ENCODE measurements at regions not wholly inside any gene's neighbourhood (a gene's known extent, or its start where the extent isn't known, plus 50 kb on each side); places are given as distances from the start of the nearest gene placed in this dataset.
A peak's percentile ranks its signal among the peaks of the same experiment; 100 is the strongest.

DNA sequence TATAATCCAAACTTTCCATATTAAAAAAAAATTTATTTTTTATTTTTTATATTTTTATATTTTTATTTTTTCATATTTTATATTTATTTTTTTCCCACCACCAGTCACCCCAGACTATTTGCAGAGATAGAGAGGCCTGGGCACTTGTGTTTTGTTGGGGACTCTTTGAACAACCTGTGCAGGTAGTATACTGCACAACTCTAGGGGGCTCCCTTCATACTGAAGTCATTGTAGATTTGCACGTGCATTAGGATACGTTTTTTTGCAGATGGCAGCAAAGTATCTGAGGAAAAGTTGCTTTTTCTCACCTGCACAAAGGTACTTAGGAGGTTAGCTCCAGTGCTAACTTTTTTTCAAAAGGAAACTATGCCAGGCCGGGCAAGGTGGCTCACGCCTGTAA is 73.9 kb upstream of the TANC1 start:
- Histone ChIP-seq H3K9me3 (ENCODE audit: insufficient read depth, low read depth, low read length) (peaks cover 2% of the 10 kb centered on the region), H3K18ac (ENCODE audit: low read length) (no peak overlapping the region), H4K8ac (ENCODE audit: low read depth, low read length) (no peak overlapping the region), H2BK12ac (ENCODE audit: low read length) (no peak overlapping the region), H3K27ac (ENCODE audit: low read depth, low read length) (no peak overlapping the region), H3K9ac (ENCODE audit: low read length) (no peak overlapping the region), H2AK5ac (ENCODE audit: low read length) (no peak overlapping the region), H3K79me1 (ENCODE audit: low read length) (no peaks in the 10 kb centered on the region), H3K4me2 (ENCODE audit: low read length) (no peak overlapping the region), H3K4me3 (ENCODE audit: low read depth, low read length) (no peak overlapping the region), H2AFZ (ENCODE audit: insufficient read depth, low read length, poor library complexity) (no peak overlapping the region), H2BK120ac (ENCODE audit: insufficient read depth, low read length, poor library complexity) (no peak overlapping the region), H4K12ac (ENCODE audit: low read depth, low read length) (no peak overlapping the region), H3K14ac (ENCODE audit: low read length) (no peak overlapping the region), H3K27me3 (ENCODE audit: insufficient read depth, low read length) (no peaks in the 10 kb centered on the region), H3K4me1 (ENCODE audit: control insufficient read depth in 1 of 2, insufficient read depth in 2 of 2, low read length in 2 of 2) (peaks cover 3 to 15% of the 10 kb centered on the region in 2 experiments), H2BK5ac (ENCODE audit: low read depth, low read length, poor library complexity) (no peak overlapping the region), H3K79me2 (ENCODE audit: control insufficient read depth, insufficient read depth, low read length, poor library complexity) (no peaks in the 10 kb centered on the region), H3K4ac (ENCODE audit: low read depth, low read length) (no peak overlapping the region), H4K91ac (ENCODE audit: low read depth, low read length) (no peak overlapping the region), H3K23ac (ENCODE audit: low read length) (no peak overlapping the region), H3K36me3 (ENCODE audit: control insufficient read depth in 1 of 2, insufficient read depth in 2 of 2, low read length in 2 of 2) (no peaks in the 10 kb centered on the region)
- DNase-seq: no peak
- no CpG with 5 or more reads among the region's 4 CpGs for WGBS (ENCODE audit: extremely low coverage, insufficient coverage, insufficient read length)

DNA sequence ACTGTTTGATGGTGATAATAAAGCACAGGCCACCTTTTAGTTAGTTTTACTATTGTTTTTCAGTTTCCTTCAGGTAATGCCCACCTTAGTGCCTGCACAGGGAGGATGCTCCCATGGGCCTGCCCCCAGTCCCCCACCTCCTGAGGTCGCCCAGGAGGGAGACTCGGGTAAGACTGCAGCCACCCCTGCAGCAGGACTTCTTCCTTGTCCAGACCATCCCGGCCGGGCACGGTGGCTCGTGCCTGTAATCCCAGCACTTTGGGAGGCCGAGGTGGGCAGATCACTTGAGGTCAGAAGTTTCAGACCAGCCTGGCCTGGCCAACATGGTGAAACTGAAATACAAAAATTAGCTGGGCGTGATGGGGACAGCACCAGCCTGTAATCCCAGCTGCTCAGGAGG is 68.1 kb upstream of the TANC1 start:
- no peaks in the 10 kb centered on the region for H3K27me3 ChIP-seq (ENCODE audit: insufficient read depth, low read length)
- H4K12ac ChIP-seq (ENCODE audit: low read depth, low read length): no peak overlapping the region
- DNase-seq: no peak
- H3K79me2 ChIP-seq (ENCODE audit: control insufficient read depth, insufficient read depth, low read length, poor library complexity): no peaks in the 10 kb centered on the region
- no peak overlapping the region for H3K18ac ChIP-seq (ENCODE audit: low read length)
- H2BK120ac ChIP-seq (ENCODE audit: insufficient read depth, low read length, poor library complexity): peak overlapping the region; percentile 31
- H3K23ac ChIP-seq (ENCODE audit: low read length): no peak overlapping the region
- H3K9me3 ChIP-seq (ENCODE audit: insufficient read depth, low read depth, low read length): no peaks in the 10 kb centered on the region
- peak overlapping the region; percentile 18 for H4K91ac ChIP-seq (ENCODE audit: low read depth, low read length)
- no peak overlapping the region for H3K9ac ChIP-seq (ENCODE audit: low read length)
- no peak overlapping the region for H4K8ac ChIP-seq (ENCODE audit: low read depth, low read length)
- H3K79me1 ChIP-seq (ENCODE audit: low read length): peaks cover 6% of the 10 kb centered on the region
- H2AK5ac ChIP-seq (ENCODE audit: low read length): peak overlapping the region; percentile 41
- H3K14ac ChIP-seq (ENCODE audit: low read length): no peak overlapping the region
- H3K4me3 ChIP-seq (ENCODE audit: low read depth, low read length): no peak overlapping the region
- H2BK12ac ChIP-seq (ENCODE audit: low read length): no peak overlapping the region
- no peak overlapping the region for H3K4me2 ChIP-seq (ENCODE audit: low read length)
- H3K4me1 ChIP-seq (ENCODE audit: control insufficient read depth in 1 of 2, insufficient read depth in 2 of 2, low read length in 2 of 2): peaks cover 2% of the 10 kb centered on the region in 2 experiments
- H2AFZ ChIP-seq (ENCODE audit: insufficient read depth, low read length, poor library complexity): no peak overlapping the region
- H3K27ac ChIP-seq (ENCODE audit: low read depth, low read length): no peak overlapping the region
- H3K4ac ChIP-seq (ENCODE audit: low read depth, low read length): no peak overlapping the region
- H3K36me3 ChIP-seq (ENCODE audit: control insufficient read depth in 1 of 2, insufficient read depth in 2 of 2, low read length in 2 of 2): no peaks in the 10 kb centered on the region
- H2BK5ac ChIP-seq (ENCODE audit: low read depth, low read length, poor library complexity): no peak overlapping the region
- WGBS (ENCODE audit: extremely low coverage, insufficient coverage, insufficient read length): no CpG with 5 or more reads among the region's 8 CpGs

DNA sequence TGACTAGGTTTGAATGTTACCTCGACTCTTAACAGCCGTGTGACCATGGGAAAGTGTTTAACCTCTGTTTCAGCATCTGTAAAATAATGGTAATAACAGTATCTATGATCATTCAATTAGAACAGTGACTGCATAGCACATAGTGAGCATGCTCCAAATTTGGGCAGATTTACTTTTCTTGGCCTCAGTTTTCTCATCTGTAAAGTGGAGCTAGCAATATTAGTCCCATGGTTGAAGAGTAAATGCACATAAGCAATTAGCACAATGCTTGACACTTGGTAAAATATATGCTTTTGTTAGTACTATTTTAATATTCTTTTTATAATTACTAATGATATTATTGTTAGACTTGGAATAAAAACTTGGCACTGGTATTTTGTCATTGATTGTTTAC is 66.4 kb upstream of the TANC1 start:
- H3K79me1 ChIP-seq (ENCODE audit: low read length): peaks cover 8% of the 10 kb centered on the region
- H3K14ac ChIP-seq (ENCODE audit: low read length): no peak overlapping the region
- no peak overlapping the region for H3K18ac ChIP-seq (ENCODE audit: low read length)
- H2BK120ac ChIP-seq (ENCODE audit: insufficient read depth, low read length, poor library complexity): no peak overlapping the region
- H2BK5ac ChIP-seq (ENCODE audit: low read depth, low read length, poor library complexity): no peak overlapping the region
- no peak overlapping the region for H3K27ac ChIP-seq (ENCODE audit: low read depth, low read length)
- no peak overlapping the region for H4K12ac ChIP-seq (ENCODE audit: low read depth, low read length)
- DNase-seq: no peak
- H3K4me1 ChIP-seq (ENCODE audit: control insufficient read depth in 1 of 2, insufficient read depth in 2 of 2, low read length in 2 of 2): peaks cover 2 to 3% of the 10 kb centered on the region in 2 experiments
- no peak overlapping the region for H4K91ac ChIP-seq (ENCODE audit: low read depth, low read length)
- no peak overlapping the region for H4K8ac ChIP-seq (ENCODE audit: low read depth, low read length)
- H3K9ac ChIP-seq (ENCODE audit: low read length): no peak overlapping the region
- no peaks in the 10 kb centered on the region for H3K79me2 ChIP-seq (ENCODE audit: control insufficient read depth, insufficient read depth, low read length, poor library complexity)
- no peak overlapping the region for H3K4me3 ChIP-seq (ENCODE audit: low read depth, low read length)
- no peak overlapping the region for H2BK12ac ChIP-seq (ENCODE audit: low read length)
- H3K4ac ChIP-seq (ENCODE audit: low read depth, low read length): no peak overlapping the region
- no peaks in the 10 kb centered on the region for H3K9me3 ChIP-seq (ENCODE audit: insufficient read depth, low read depth, low read length)
- H3K27me3 ChIP-seq (ENCODE audit: insufficient read depth, low read length): no peaks in the 10 kb centered on the region
- no CpG with 5 or more reads among the region's 2 CpGs for WGBS (ENCODE audit: extremely low coverage, insufficient coverage, insufficient read length)
- H3K36me3 ChIP-seq (ENCODE audit: control insufficient read depth in 1 of 2, insufficient read depth in 2 of 2, low read length in 2 of 2): no peaks in the 10 kb centered on the region
- no peak overlapping the region for H2AFZ ChIP-seq (ENCODE audit: insufficient read depth, low read length, poor library complexity)
- H3K4me2 ChIP-seq (ENCODE audit: low read length): no peak overlapping the region
- H3K23ac ChIP-seq (ENCODE audit: low read length): no peak overlapping the region
- H2AK5ac ChIP-seq (ENCODE audit: low read length): no peak overlapping the region

DNA sequence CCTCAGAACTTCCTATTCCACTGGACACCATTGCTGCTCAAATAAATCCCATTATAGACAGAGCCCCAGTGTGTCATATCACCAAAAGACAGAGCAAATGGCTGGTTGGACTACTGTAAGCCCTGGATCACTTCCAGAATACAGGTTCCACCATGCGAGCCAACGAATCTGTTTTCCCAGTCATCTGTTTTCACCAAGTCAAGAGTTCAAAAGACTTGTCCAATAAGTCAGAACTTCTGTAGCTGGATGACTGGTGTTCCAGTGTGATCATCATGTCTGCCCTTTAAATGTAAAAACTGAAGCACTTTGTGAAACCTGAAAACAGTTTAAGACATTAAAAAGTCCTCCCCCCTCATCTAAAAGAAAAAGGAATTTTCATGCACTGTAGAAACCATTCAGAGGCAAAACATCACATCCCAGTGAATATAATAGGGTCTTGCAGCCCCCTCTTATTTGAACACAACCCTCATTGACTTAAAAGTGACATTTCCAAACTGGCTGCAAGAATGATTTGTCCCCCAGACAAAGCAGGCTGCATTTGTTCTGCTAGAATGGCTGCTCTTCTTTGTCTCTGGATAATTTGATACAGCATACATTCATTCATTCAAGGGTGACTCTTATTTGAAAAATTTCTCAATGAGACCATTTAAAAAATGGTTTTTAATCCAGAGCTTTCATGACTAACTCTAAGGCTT is 64.6 kb upstream of the TANC1 start:
- no CpG with 5 or more reads among the region's 2 CpGs for WGBS (ENCODE audit: extremely low coverage, insufficient coverage, insufficient read length)
- H3K14ac ChIP-seq (ENCODE audit: low read length): peak overlapping the region; percentile 28
- no peak overlapping the region for H3K4me3 ChIP-seq (ENCODE audit: low read depth, low read length)
- H3K27me3 ChIP-seq (ENCODE audit: insufficient read depth, low read length): no peaks in the 10 kb centered on the region
- no peaks in the 10 kb centered on the region for H3K9me3 ChIP-seq (ENCODE audit: insufficient read depth, low read depth, low read length)
- H2BK120ac ChIP-seq (ENCODE audit: insufficient read depth, low read length, poor library complexity): peak overlapping the region; percentile 30
- no peak overlapping the region for H3K23ac ChIP-seq (ENCODE audit: low read length)
- H2AK5ac ChIP-seq (ENCODE audit: low read length): no peak overlapping the region
- peaks cover 2 to 3% of the 10 kb centered on the region in 2 experiments for H3K4me1 ChIP-seq (ENCODE audit: control insufficient read depth in 1 of 2, insufficient read depth in 2 of 2, low read length in 2 of 2)
- H2AFZ ChIP-seq (ENCODE audit: insufficient read depth, low read length, poor library complexity): no peak overlapping the region
- H3K79me1 ChIP-seq (ENCODE audit: low read length): peaks cover 12% of the 10 kb centered on the region
- H3K18ac ChIP-seq (ENCODE audit: low read length): no peak overlapping the region
- no peaks in the 10 kb centered on the region for H3K36me3 ChIP-seq (ENCODE audit: control insufficient read depth in 1 of 2, insufficient read depth in 2 of 2, low read length in 2 of 2)
- peak overlapping the region; percentile 50 for H3K27ac ChIP-seq (ENCODE audit: low read depth, low read length)
- H2BK5ac ChIP-seq (ENCODE audit: low read depth, low read length, poor library complexity): peak overlapping the region; percentile 76
- no peaks in the 10 kb centered on the region for H3K79me2 ChIP-seq (ENCODE audit: control insufficient read depth, insufficient read depth, low read length, poor library complexity)
- H3K9ac ChIP-seq (ENCODE audit: low read length): no peak overlapping the region
- DNase-seq: no peak
- peak overlapping the region; percentile 8 for H4K91ac ChIP-seq (ENCODE audit: low read depth, low read length)
- peak overlapping the region; percentile 27 for H2BK12ac ChIP-seq (ENCODE audit: low read length)
- H4K8ac ChIP-seq (ENCODE audit: low read depth, low read length): no peak overlapping the region
- no peak overlapping the region for H3K4ac ChIP-seq (ENCODE audit: low read depth, low read length)
- H4K12ac ChIP-seq (ENCODE audit: low read depth, low read length): no peak overlapping the region
- H3K4me2 ChIP-seq (ENCODE audit: low read length): no peak overlapping the region
